Stimulated activated CD4-positive, alpha-beta T cell treated with anti-CD3 and anti-CD28 coated beads, Interleukin-4, amount 100 ng/mL, for 1 hour (primary cell): ENCODE measurements at regions not wholly inside any gene's neighbourhood (a gene's known extent, or its start where the extent isn't known, plus 50 kb on each side); places are given as distances from the start of the nearest gene placed in this dataset.
"Not testable (repeated sequence)": the region's sequence is repeated elsewhere in the genome, so short reads cannot be mapped to it uniquely, and the experiment has no call there.

Source experiments
- DNase-seq: peaks from one replicate; pipeline ENCODE4 v3.0.0-alpha.2; 2020

DNA sequence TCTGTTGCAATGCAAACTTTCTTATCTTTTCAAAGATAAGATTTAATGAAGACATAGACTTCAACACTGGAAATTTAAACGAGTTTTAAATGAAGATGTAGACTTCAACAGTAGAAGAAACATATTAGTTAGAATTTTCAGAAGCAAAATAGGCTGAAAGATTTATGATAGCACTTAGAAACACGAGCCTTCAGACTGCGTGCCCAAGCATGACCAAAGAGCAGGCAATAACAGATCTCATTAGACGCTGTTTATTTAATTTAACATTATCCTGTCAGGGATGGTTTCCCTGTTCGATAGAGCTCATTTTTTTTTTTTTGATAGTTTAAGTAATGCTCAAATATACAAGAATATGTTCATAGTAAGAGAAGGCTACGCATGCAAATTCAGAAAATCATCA is 604.7 kb upstream of the SOX9 start:
- no peak for DNase-seq

DNA sequence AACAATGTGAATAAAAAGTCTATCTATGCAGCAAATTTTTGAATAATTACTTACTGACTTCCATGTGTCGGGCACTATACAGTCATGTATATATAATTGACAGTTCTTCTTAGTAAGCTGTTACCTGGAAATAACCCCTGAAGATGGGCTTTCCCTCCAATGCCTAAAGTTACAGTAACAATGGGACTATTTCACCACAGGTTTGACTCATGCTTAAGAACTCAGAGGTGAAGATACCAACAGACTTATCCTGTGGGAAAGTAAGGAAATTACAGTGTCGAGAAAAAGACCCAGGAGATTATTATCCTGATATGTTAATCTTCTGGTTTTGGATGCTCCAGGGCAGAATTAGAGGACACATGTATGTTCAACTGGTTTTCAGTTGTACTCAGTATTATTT is 601.5 kb upstream of the SOX9 start:
- DNase-seq, result no peak

DNA sequence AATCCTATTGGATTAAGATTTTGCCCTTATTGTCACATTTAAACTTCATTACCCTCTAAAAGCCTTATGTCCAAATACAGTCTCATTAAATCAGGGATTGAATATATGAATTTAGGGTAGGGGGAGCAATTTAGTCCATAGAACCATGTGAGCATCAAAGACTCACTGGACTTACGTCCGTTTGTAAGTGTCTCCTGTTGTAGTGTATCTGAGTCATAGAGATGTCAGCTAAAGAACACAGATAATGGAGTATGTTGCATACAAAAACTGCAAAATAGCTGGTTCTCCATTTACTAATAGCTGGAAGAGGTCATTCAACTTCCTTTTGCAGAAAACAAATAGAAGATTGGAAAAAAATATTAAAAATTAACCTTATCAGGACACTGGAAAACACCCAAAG is 599.1 kb upstream of the SOX9 start:
- DNase-seq, result no peak

DNA sequence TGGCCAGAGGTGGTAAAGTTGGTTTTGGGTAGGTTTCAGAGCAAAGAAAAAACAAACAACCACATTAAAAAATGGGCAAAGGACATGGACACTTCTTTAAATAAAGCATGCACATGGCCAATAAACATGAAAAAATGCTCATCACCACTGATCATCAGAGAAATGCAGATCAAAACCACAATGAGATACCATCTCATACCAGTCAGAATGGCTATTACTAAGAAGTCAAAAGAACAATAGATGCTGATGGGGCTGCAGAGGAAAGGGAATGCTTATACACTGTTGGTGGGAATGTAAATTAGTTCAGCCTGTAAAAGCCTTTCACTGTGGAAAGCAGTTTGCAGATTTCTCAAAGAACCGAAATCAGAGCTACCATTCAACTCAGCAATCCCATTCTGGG is 598.4 kb upstream of the SOX9 start:
- no peak for DNase-seq

DNA sequence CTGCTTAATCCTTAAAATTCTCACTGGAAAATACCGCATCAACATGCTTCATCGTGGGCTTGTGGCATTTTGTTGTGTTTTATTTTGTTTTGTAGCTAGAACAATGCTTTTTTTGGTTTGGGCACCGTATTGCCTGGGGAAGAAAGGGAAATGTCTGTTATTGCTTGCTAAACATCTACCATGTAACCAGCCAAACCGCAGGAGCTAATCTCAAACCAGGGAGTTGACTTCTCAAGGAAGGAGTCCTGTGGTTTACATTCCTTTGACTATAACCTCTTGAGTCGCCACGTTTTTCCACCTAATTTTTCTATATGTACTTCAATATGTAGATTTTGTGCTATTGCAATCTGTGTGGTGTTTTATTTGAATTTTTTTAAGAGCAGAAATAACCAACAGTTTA is 593.5 kb upstream of the SOX9 start:
- DNase-seq, result no peak

DNA sequence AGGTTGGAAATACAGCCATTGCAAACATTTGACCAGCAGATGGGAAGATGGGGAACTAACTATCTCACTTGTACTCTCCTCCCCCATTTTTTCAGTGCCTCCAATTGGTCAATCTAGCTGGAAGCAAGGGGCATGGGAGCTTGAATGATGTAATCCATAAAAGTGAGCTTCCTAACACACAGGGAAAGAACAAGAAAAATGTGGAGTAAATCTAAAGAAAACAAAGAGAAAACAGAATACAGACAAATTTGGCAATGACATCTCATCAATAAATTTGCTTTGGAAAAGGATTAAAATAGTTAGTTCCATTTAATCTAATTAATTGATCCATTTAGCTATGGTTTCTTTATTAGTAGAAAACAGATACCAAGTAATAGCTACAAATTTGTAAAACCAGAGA is 592.6 kb upstream of the SOX9 start:
- no peak for DNase-seq

DNA sequence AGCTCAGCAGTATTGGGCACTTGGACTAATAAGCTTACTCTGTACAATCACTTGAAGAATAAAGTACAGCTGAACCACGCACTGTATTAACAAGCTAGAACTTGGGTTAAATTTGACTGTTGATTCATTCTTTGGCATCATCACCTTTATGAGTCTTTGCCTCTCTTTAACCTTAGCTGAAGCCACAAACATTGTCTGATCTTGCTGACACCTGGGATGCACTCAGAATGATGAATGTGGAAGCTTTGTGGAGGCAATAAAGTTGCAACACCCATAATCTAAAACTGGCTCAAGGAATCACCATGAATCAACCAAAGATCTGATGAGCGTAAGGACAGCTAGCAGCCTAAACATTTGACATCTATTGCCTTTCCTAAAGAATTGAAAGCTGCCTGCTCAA is 590.6 kb upstream of the SOX9 start:
- DNase-seq, result no peak

DNA sequence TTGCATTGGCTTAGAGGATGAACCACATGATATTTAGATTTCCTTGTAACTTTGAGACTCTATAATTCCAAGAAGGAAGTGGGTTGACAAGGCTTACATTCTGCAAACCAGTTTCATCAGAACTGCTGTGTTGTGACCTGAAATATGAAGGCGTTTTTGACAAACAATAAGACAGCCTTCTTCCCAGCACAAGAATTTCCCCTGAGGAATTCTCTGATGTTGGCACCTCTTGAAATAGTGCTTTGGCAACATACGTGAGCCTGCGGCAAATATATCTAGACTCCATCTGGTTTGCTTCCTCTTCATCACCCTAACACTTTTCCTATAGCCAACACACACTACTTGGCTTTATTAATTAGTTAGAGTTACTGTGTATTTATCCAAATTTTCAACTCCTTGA is 585.5 kb upstream of the SOX9 start:
- no peak for DNase-seq

DNA sequence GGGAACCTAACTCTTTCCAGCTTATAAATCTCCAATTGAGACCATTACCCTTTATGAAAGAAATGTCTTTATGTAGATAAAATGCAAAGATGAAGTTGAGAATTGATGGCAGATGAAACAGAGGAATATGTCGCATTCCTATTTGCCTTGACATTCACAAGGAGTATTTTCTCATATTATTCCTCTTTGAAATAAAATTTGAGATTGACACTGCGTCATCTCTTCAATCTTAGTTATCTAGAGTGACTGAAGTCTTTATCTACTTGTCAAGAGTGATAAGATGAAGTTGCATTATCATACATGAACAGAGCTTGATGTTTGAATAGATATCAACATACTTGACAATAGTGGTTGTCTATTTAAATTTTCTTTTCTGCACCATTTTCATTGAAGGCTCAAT is 574.4 kb upstream of the SOX9 start:
- DNase-seq, result no peak

DNA sequence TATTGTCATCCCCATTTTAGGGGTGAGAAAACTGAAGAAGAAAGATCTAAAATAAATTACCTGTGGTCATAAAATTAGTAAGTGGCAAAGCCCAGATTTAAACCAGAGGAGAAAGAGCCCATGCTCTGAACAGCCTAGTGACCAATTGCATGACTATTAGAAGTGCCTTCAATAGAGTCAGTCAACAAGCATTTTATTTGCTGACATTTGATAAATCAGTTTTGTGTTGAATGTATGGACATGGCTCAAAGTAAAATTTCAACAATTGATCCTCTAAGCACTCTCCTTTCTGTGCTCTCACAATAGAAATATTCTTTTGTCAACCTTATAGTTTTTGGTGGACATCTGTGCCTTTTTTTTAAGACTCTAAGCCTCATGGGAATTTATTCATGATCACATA is 572.9 kb upstream of the SOX9 start:
- DNase-seq, result no peak

DNA sequence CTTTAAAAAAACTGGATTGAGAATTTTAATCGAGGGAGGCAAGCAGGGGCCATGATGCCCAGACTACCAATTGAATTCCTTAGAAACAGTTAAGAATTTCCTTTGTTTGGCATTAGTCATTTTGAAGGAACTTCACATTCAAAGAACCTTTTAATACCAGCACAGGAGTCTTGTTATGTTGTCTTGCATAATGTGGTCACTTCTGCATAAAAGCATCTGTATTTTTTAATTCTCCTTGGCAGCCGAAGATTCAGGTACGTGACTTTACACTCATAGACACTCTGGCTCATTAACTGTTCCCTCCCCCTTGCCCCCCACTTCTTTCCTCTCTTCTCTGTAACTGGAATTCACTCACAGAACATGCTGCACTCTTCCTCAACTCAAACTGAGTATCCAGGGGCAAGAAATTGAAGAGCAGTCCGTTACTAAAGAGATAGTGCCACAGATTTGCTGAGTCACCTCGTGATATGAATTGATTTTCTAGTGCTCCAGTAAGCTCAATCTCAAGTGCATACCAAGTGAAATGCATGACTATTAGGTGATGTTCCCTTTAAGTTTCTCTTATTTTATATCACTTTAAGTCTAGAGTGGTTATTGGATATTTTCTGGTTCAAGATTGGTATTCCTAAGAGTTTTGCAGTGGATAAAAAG is 572.2 kb upstream of the SOX9 start:
- no peak for DNase-seq

DNA sequence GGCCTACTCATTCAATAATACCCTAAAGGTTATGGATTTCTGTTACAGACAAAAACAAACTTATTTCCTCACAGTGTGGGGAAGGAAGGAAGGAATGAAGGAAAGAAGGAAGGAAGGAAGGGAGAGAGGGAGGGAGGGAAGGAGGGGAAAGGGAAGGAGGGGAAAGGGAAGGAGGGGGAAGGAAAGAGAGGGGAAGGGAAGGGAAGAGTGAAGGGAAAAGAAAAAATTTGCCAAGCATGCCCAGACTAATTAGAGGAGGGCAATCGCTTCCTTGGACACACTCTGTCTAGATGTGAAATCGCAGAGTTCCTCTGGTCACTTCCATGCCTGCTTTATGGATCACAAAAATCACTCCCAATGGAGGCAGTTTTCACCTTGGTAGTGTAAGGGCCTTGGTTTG is 570.1 kb upstream of the SOX9 start:
- no peak for DNase-seq

DNA sequence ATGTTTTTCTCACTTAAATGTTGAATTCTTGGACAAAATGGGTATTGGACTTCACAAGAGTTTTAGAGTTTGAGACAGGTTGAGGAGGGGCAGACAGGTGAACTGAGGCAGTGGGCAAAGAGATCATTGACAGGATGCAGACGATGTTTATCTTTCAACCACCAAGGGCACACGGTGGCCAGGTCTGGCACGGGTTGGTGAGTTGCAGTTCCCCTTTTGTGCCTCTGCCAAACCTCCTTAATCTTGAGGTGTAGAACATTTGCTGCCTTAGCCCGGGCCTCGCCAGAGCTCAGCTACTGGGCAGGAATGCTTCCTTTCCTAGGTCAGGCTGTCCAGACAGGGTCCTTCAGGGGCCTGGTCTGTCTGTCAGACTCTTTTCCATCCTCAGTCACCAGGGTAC is 567.4 kb upstream of the SOX9 start:
- no peak for DNase-seq

DNA sequence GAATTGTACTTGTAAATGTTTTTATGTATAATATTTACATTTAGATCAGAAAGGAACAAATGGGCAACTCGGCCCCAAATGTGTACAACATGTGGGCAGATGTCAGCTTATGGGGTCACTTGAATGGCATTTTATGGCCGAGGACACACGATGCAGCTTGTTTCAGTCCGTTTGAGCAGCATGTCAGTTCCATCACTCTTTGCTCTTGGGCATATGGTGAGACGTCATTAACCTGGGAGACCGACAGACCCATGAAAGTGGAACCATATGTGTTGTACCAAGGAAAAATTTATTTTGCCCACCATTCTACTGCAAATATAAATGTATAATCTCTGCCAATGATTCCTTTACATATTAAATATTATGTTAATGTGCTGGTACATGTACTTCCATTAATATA is 561.9 kb upstream of the SOX9 start:
- DNase-seq, result no peak

DNA sequence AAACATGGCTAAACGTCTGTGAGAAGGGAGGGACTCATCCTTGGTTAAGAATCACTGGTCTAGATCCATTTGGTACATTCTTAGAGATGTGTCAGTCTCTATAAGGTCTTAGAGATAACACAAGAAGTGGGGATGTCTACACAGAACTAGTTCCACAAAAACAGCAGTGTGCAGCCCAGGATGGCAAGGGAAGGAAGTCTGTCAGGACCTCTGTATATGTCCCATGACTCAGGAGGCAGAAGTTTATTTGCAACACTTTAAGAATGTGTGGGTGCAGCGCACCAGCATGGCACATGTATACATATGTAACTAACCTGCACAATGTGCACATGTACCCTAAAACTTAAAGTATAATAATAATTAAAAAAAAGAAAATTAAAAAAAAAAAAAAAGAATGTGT is 548.5 kb upstream of the SOX9 start:
- no peak for DNase-seq

DNA sequence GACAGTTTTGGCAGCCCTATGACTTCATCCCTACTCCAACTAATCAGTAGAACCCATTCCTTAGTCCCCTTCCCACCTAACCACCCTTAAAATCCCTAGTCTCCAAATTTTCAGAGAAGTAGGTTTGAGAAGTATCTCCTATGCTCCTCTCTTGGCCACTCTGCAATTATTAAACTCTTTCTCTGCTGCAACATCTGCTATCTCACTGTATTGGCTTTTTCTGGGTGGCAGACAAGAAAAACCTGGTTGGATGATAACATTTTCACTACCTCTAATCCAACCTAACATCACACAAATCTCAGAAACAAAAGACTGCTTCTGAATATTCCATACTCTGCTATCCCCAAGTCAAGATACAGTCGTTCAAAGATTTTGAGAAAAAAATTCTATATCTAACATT is 542.4 kb upstream of the SOX9 start:
- no peak for DNase-seq

DNA sequence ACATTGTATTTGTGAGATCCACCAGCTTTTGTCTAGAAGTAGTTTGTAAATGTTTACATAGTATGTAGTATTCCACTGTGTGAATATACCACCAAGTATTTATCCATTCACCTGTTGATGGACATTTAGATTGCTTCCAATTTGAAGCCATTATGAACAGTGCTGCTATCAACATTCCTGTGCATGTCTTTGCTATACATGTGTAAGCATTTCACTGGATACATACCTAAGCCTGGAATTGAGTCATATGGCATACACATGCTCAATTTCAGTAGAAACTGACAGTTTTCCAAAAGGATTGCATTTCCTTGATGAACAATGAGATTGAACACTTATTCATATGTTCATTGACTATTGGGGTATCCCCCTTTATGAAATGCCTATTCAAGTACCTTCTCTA is 540.6 kb upstream of the SOX9 start:
- no peak for DNase-seq

DNA sequence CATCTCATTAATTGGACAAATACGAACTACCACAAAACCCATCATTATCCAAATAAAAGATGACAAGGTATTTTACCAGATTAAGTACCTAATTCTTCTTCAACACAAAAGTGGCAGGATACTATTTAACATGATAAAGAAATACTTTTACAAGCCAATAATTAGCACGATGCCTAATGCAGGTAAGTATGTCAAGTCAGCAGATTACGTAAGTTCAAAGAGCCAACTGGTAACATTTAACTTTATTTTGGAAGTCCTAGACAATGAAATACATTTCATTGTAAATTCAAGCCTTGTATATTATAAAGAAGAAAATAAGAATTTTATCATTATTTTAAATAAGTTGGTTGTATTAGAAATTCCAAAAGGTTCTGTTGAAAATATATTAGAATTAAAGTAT is 535.3 kb upstream of the SOX9 start:
- DNase-seq, result no peak

DNA sequence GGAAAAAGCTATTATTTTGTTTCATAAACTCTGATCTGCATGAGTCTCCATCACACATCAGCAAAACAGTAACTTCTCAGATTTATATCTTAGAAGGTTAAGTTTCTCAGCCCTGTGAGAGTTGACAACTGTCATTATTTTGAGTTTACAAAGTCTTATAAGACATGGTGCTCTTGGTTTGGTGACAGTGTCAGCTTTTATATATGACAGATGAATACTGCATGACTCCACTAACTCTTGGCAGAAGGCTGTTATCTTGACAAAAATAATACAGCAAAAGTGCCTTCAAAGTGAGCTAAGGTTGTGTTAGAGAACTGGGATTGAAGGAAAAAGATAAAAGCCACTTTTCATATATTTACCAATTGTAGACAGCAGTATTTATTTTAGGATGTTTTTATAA is 528.4 kb upstream of the SOX9 start:
- no peak for DNase-seq

DNA sequence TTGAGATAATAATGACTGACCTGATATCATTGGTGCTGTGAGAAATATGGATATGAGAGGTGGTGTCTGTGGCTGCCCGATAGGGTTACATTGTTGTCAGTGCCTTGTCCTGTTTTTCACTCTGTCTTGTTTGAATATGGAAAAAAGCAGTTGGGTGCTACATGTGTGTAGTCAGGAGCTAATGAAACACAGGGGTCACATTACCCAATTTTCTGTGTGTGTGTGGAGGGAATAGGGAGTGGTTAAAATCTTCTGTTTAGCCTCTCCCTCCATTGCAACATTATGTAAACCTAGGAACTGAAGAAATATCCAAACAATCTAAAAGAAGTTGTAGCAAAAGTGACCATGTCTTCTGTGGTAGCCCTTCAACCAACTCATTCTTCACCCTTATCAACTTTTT is 527.7 kb upstream of the SOX9 start:
- no peak for DNase-seq

DNA sequence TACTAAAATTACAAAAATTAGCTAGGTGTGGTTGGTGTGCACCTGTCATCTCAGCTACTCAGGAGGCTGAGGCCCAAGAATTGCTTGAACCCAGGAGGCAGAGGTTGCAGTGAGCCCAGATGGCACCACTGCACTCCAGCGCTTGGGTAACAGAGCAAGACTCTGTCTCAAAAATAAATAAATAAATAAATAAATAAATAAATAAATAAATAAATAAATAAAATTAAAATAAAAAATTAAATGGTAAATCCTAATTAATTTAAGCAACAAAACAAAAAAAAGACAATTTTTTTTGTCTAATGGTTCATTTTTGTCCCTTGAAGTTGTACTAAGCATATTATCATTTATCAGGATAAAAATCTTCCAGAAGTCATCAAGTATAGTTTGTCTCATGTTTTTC is 521.2 kb upstream of the SOX9 start:
- not testable (repeated sequence) for DNase-seq

DNA sequence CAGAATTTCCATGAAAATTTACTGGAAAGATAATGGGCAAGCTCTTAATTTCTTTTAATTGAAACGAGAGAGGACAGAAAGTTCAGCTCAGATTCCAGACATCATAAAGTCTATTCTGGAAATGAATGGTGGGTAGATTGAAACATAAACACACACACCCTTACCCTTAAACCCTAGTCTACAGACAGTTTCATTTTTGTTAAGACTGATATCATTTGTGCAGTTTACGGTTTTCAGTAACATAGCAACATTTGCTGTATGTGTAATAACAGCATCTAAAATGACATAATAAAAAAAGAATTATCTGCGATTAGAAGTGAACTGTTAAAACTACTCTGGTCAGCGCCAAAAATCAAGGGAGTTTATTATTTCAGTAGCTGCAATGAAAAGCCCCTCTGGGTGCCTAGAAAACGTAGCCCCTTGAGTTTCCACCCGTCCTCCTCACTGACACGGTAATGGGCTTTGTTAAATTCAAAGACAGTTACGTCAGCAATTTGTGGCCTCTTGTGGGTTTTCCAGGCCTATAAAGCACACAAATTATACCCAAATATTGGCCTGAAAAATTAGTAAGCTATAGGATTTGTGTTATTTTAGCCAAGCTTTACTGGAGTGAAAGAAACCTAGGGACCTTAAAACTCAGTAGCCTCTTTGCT is 520.6 kb upstream of the SOX9 start:
- DNase-seq, result no peak

DNA sequence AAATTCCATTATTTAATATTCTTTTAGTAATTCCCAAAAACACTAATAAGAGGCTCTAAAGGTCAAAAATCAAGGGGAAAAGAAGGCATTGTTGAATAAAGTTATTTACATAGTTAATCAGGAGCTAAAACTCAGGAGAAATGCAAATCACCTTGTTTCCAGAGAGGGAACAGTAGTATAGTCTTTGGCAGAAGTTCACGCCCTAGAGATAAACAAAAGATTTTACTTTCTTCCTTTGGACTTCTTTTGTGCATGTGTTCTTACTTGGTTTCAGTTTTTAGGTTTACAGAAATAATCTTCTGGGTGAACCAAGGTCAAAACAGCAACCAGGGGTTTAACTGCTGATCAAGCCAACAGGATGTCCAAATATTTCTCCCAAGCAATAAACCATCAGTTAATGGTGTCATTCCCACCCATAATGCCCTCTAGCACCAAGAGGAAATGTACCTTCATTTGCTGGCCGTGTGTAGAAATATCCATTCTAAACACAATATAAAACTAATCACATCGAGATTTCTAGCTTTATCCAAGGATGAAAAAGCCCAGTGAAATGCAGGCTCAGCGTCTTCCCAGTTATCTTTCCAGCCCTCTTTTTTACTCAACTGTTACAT is 518.8 kb upstream of the SOX9 start:
- no peak for DNase-seq

DNA sequence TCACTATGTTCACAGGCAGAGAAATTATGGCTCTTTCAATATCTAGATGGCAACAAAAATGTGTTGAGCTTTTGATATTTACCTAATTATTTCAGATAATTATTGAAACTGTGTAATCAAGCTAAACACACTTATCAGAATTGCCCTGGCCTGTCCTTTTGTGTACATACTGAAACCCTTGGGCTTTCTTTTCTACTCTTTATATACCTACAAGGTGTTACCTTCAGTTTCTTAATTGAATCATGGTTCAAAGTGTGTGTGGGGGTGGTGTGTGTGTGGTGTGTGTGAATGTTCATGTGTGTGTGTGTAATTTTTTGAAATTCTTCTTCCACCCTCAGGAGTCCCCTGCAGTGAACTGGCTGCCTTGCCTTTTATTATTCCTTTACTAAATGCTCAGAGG is 506.8 kb upstream of the SOX9 start:
- no peak for DNase-seq

DNA sequence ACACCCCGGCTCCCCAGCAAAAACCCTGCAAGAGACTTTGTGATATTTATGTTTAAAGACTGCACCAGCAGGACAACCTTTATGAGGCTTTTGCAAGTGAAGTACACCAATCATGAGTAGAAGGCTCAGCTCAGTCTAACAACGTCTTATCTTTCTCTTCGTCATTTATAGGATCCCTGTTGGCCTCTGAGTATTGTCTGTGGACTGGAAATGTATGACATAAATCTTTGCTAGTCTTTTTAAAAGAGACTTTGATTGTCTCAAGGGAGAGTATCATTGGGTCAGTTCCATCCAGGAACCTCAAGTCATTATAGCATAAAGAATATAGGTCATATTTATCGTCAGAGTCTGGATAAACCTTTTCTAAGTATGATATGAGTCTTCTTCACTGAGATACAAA is 505.0 kb upstream of the SOX9 start:
- no peak for DNase-seq
